Tibial nerve (tissue), 4 donors: ENCODE measurements at regions not wholly inside any gene's neighbourhood (a gene's known extent, or its start where the extent isn't known, plus 50 kb on each side); places are given as distances from the start of the nearest gene placed in this dataset.

Source experiments
- DNase-seq, 2 donors: peaks; one replicate each; pipeline ENCODE4 v3.0.0-alpha.2; 2019; ENCODE audit warnings: low spot score in 2 of 2
- H3K27ac ChIP-seq, 4 donors: fragments of 200-600 bp; sonication (generic) in 3 of 4; one replicate each; pipeline ENCODE4 v1.5.1; 2017 to 2019; ENCODE audit warnings: mild to moderate bottlenecking in 1 of 4
- H3K27me3 ChIP-seq, 2 donors: fragments of 200-600 bp; sonication (generic) in 1 of 2; one replicate each; pipeline versions ENCODE4 v1.5.1 to v1.6.0; 2017 to 2019
- H3K36me3 ChIP-seq, 3 donors: fragments of 200-600 bp; sonication (generic); one replicate each; pipeline ENCODE4 v1.5.1; 2018 to 2019
- H3K4me1 ChIP-seq, 4 donors: fragments of 200-600 bp; sonication (generic) in 3 of 4; one replicate each; pipeline ENCODE4 v1.5.1; 2017 to 2019
- H3K4me3 ChIP-seq, 4 donors: fragments of 200-600 bp; sonication (generic) in 3 of 4; one replicate each; pipeline ENCODE4 v1.5.1; 2017 to 2019; ENCODE audit warnings: mild to moderate bottlenecking in 1 of 4, moderate library complexity in 1 of 4
- H3K9me3 ChIP-seq, 4 donors: fragments of 200-600 bp; sonication (generic) in 3 of 4; one replicate each; pipeline ENCODE4 v1.5.1; 2017 to 2019
- CTCF ChIP-seq, 5 experiments: fragments of 200-600 bp in 3 of 5; fragments of 450-650 bp in 2 of 5; sonication (generic) in 3 of 5; IDR thresholded peaks; one replicate each; pipeline ENCODE4 v1.5.1; 2016 to 2019; ENCODE audit warnings: antibody characterized with exemption in 5 of 5, mild to moderate bottlenecking in 3 of 5, moderate library complexity in 2 of 5
- EP300 ChIP-seq, 2 donors: sonication (generic); formaldehyde crosslinking; IDR thresholded peaks; one replicate each; pipeline ENCODE4 v1.6.1; 2017; ENCODE audit warnings: antibody characterized with exemption in 2 of 2, mild to moderate bottlenecking in 1 of 2
- POLR2A ChIP-seq, 2 donors: fragments of 450-650 bp; IDR thresholded peaks; one replicate each; pipeline ENCODE4 v1.6.1; 2017; ENCODE audit warnings: antibody characterized with exemption in 2 of 2, mild to moderate bottlenecking in 2 of 2, moderate library complexity in 2 of 2
- WGBS, 2 donors: methylation state at CpG; one replicate each; pipeline ENCODE4 v1.1.5; 2018; 5-methylcytosine and 5-hydroxymethylcytosine counted together

- Histone ChIP-seq H3K4me3 (no peak overlapping the region), H3K36me3 (no peaks in the 10 kb centered on the region), H3K9me3 (no peaks in the 10 kb centered on the region), H3K27me3 (no peaks in the 10 kb centered on the region), H3K4me1 (no peaks in the 10 kb centered on the region), H3K27ac (no peak overlapping the region)
- TF ChIP-seq EP300 (IDR thresholded peaks at IDR 0.05) (no peak), POLR2A (IDR thresholded peaks at IDR 0.05) (no peak), CTCF (IDR thresholded peaks at IDR 0.05) (no peak)
- 70 to 76% methylated on average over 4 of the region's 4 CpGs for WGBS, 2 donors
- no peak for DNase-seq
Observed at GRCh38 chr9:3087697-3088096, 243.8 kb upstream of the PUM3 start.

GRCh38 chr9:3080951-3081350 is 237.1 kb upstream of the PUM3 start:
- Histone ChIP-seq H3K27me3 (no peaks in the 10 kb centered on the region), H3K27ac (no peak overlapping the region), H3K4me3 (no peak overlapping the region), H3K36me3 (no peaks in the 10 kb centered on the region), H3K9me3 (no peaks in the 10 kb centered on the region), H3K4me1 (no peaks in the 10 kb centered on the region)
- 85 to 88% methylated on average over 3 of the region's 3 CpGs for WGBS, 2 donors
- TF ChIP-seq CTCF (IDR thresholded peaks at IDR 0.05) (no peak), POLR2A (IDR thresholded peaks at IDR 0.05) (no peak), EP300 (IDR thresholded peaks at IDR 0.05) (no peak)
- no peak for DNase-seq

DNA sequence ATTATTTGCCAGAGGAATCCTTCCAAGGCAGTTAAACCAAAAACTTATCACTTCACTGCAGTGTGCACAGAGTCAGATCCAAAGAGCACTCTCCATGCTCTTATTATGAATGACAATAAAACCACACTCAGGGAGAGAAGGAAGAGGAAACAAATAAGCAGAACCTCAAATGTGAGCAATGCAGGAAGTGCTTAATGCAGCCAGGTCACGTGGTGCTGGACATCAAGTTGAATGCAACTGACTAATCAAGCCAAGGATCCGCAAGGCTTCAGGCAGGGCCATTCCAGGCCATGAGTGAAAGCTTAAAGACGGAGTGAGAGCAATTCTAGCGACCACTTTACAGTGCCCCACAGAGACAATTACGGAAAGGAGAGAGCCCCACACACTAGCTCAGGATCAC is 230.4 kb upstream of the PUM3 start:
- H3K27ac ChIP-seq = no peak overlapping the region
- DNase-seq = no peak
- TF ChIP-seq EP300 (IDR thresholded peaks at IDR 0.05) = no peak
- TF ChIP-seq CTCF (IDR thresholded peaks at IDR 0.05) = no peak
- no peak for TF ChIP-seq POLR2A (IDR thresholded peaks at IDR 0.05)
- 69 to 72% methylated on average over 5 of the region's 5 CpGs for WGBS, 2 donors
- H3K4me1 ChIP-seq = no peaks in the 10 kb centered on the region
- no peaks in the 10 kb centered on the region for H3K36me3 ChIP-seq
- no peak overlapping the region for H3K4me3 ChIP-seq
- peaks cover 0 to 11% (median 0%) of the 10 kb centered on the region in 4 donors for H3K9me3 ChIP-seq
- no peaks in the 10 kb centered on the region for H3K27me3 ChIP-seq

DNA sequence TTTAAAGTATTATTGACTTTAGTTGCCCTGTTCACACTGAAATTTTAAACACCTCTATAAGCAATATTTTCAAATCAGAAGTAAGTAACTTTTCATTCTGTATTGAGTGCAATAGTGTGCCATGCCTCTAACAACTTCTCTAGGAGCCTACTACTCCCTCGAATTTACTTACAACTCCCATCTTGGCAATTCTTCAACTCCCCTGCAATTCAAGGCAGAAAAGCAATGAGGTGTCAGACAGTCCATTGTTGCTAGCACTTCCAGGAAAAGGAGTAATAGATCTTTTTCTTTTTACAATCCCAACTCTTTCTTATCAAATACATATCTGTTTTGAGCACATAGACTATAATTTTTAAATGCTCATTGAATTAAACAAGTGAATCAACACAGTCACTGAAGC is 222.7 kb upstream of the PUM3 start:
- Histone ChIP-seq H3K27ac (no peak overlapping the region), H3K9me3 (peaks cover 0 to 11% (median 0%) of the 10 kb centered on the region in 4 donors), H3K4me1 (no peaks in the 10 kb centered on the region), H3K27me3 (no peaks in the 10 kb centered on the region), H3K36me3 (no peaks in the 10 kb centered on the region), H3K4me3 (no peak overlapping the region)
- WGBS, 2 donors = 40 to 42% methylated on average over 1 of the region's 1 CpG
- DNase-seq = no peak
- no peak for TF ChIP-seq EP300 (IDR thresholded peaks at IDR 0.05)
- TF ChIP-seq POLR2A (IDR thresholded peaks at IDR 0.05) = no peak
- TF ChIP-seq CTCF (IDR thresholded peaks at IDR 0.05) = no peak

DNA sequence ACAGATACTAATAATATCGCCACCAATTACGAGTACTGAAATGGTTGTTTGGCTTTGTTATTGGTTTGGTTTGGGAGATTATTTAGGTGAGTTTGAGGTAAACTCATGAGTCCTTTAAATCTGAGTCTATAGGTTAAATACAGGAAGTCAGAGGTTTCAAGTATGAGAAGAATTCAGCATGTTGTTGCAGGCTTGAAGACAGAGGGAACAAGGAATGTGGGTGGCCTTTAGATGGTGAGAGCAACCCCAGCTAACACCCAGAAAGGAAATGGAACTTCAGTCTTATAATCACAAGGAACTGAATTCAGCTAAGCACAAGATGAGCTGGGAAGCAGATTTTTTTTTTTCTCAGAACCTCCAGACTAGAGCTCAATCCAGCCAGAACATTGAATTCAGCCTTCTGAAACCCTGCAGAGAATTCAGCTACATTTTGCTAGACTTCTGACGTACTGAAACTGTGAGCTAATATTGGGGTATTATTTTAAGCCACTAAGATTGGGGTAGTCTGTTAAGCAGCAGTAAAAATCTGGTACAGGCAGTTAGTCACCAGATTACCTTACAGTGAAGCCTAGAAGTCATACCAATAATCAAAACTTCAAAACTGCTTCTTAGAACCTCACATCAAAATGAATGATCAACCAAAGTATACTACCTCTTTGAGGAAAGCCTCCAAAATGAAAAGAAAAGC is 216.0 kb upstream of the PUM3 start:
- H3K4me3 ChIP-seq = no peak overlapping the region
- no peak for DNase-seq
- no peaks in the 10 kb centered on the region for H3K4me1 ChIP-seq
- H3K27ac ChIP-seq = no peak overlapping the region
- no peaks in the 10 kb centered on the region for H3K27me3 ChIP-seq
- H3K9me3 ChIP-seq = no peaks in the 10 kb centered on the region
- TF ChIP-seq EP300 (IDR thresholded peaks at IDR 0.05) = no peak
- no peak for TF ChIP-seq POLR2A (IDR thresholded peaks at IDR 0.05)
- no peak for TF ChIP-seq CTCF (IDR thresholded peaks at IDR 0.05)
- no peaks in the 10 kb centered on the region for H3K36me3 ChIP-seq
- WGBS, 2 donors = 71 to 81% methylated on average over 3 of the region's 3 CpGs
